ENCODE measurements at regions not wholly inside any gene's neighbourhood (a gene's known extent, or its start where the extent isn't known, plus 50 kb on each side); places are given as distances from the start of the nearest gene placed in this dataset.

DNA sequence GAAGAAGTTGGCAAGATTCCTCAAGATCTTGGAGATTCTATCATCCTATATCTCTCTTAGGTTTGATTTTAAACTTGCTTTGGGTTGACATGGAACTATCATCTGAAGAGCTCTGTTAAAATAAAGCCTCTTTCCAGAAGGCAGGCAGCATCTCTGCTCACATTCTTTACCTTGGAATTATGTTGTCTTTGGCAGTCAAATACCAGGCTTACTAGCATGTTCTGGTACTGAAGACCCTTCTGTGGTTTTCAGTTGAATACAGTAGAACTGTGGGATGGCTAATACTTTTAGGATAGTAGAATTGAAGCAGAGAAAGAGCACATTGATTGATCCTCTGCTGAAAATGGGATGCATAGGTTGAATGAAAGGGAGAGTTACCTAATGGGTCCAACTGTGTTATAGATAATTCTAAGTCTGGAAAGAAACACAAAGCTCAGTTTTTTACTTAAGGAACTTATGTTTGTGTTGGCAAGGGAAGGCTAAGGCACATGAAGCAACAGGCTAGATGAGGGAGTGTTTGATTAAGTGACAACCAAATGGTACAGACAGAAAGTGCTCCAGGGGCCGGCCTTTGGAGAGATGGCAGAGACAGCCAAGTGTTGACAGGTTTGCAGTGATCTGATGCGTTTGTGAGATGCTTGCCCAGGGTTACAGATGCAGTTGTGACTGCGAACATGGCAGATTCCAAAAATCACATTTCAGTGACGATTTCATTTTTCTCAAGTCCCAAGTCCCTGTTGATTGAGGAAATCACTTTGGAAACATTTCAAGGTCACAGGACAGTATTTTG, 397.9 kb downstream of the MEIS1 start:
- Histone ChIP-seq H4K20me1 (ENCODE audit: control insufficient read depth, insufficient read depth, low read length, poor library complexity, severe bottlenecking) (no peaks in the 10 kb centered on the region), H2AFZ (ENCODE audit: insufficient read depth, low read depth, low read length, poor library complexity, severe bottlenecking) (no peak overlapping the region), H3K79me2 (ENCODE audit: control insufficient read depth, insufficient read depth, low read length) (no peaks in the 10 kb centered on the region), H3K4me1 (ENCODE audit: control insufficient read depth in 2 of 2, insufficient read depth in 2 of 2, low read length in 2 of 2) (no peaks in the 10 kb centered on the region), H3K4me3 (ENCODE audit: control extremely low read depth in 1 of 5, extremely low read depth in 1 of 5, insufficient read depth in 1 of 5, low read depth in 2 of 5, low read length in 4 of 5) (no peak overlapping the region), H3K9ac (ENCODE audit: low read length) (no peak overlapping the region), H3K9me3 (ENCODE audit: control extremely low read depth in 1 of 3, control insufficient read depth in 2 of 3, insufficient read depth in 1 of 3, low read length in 2 of 3) (no peaks in the 10 kb centered on the region), H3K36me3 (replicated peaks in 1 of 2; ENCODE audit: control extremely low read depth in 1 of 2, control insufficient read depth in 1 of 2, extremely low read depth in 1 of 2, insufficient read depth in 2 of 2, low read length in 1 of 2) (no peaks in the 10 kb centered on the region), H3K27me3 (replicated peaks in 1 of 4; ENCODE audit: control extremely low read depth in 1 of 4, control insufficient read depth in 3 of 4, insufficient read depth in 4 of 4, low read length in 3 of 4) (no peaks in the 10 kb centered on the region), H3K4me2 (replicated peaks; ENCODE audit: low read depth, low read length, poor library complexity, severe bottlenecking) (no peak overlapping the region), H3K27ac (ENCODE audit: low read length in 2 of 2) (no peak overlapping the region)
- ChIA-PET POLR2A (no interaction called here), CTCF (no interaction called here)
- TF ChIP-seq EZH2 (IDR thresholded peaks at IDR 0.05; ENCODE audit: borderline replicate concordance, insufficient read depth, low read depth, low read length, poor library complexity, severe bottlenecking) (no peak), CTCF (IDR thresholded peaks at IDR 0.05) (no peak)
- no peak for ATAC-seq (ENCODE audit: low read depth)
- Mint-ChIP-seq H3K4me1 (no peaks in the 10 kb centered on the region), H3K27me3 (no peaks in the 10 kb centered on the region), H3K9me3 (ENCODE audit: insufficient read depth) (no peaks in the 10 kb centered on the region), H3K4me3 (no peak overlapping the region), H3K27ac (no peak overlapping the region)
- intact Hi-C loops (cut with micrococcal nuclease), result no loop called here
- WGBS (ENCODE audit: insufficient coverage), result 100% methylated on average over 3 of the region's 4 CpGs
- DNase-seq, result no peak

- ATAC-seq (ENCODE audit: low read depth), result no peak
- ChIA-PET POLR2A (no interaction called here), CTCF (no interaction called here)
- Histone ChIP-seq H3K4me3 (ENCODE audit: control extremely low read depth in 1 of 5, extremely low read depth in 1 of 5, insufficient read depth in 1 of 5, low read depth in 2 of 5, low read length in 4 of 5) (no peak overlapping the region), H3K9ac (ENCODE audit: low read length) (no peak overlapping the region), H4K20me1 (ENCODE audit: control insufficient read depth, insufficient read depth, low read length, poor library complexity, severe bottlenecking) (no peaks in the 10 kb centered on the region), H3K9me3 (ENCODE audit: control extremely low read depth in 1 of 3, control insufficient read depth in 2 of 3, insufficient read depth in 1 of 3, low read length in 2 of 3) (no peaks in the 10 kb centered on the region), H3K79me2 (ENCODE audit: control insufficient read depth, insufficient read depth, low read length) (no peaks in the 10 kb centered on the region), H2AFZ (ENCODE audit: insufficient read depth, low read depth, low read length, poor library complexity, severe bottlenecking) (no peak overlapping the region), H3K27ac (ENCODE audit: low read length in 2 of 2) (no peak overlapping the region), H3K4me2 (replicated peaks; ENCODE audit: low read depth, low read length, poor library complexity, severe bottlenecking) (no peak overlapping the region), H3K4me1 (ENCODE audit: control insufficient read depth in 2 of 2, insufficient read depth in 2 of 2, low read length in 2 of 2) (no peaks in the 10 kb centered on the region), H3K27me3 (replicated peaks in 1 of 4; ENCODE audit: control extremely low read depth in 1 of 4, control insufficient read depth in 3 of 4, insufficient read depth in 4 of 4, low read length in 3 of 4) (no peaks in the 10 kb centered on the region), H3K36me3 (replicated peaks in 1 of 2; ENCODE audit: control extremely low read depth in 1 of 2, control insufficient read depth in 1 of 2, extremely low read depth in 1 of 2, insufficient read depth in 2 of 2, low read length in 1 of 2) (no peaks in the 10 kb centered on the region)
- Mint-ChIP-seq H3K27me3 (no peaks in the 10 kb centered on the region), H3K27ac (no peak overlapping the region), H3K4me1 (no peaks in the 10 kb centered on the region), H3K4me3 (no peak overlapping the region), H3K9me3 (ENCODE audit: insufficient read depth) (no peaks in the 10 kb centered on the region)
- no peak for DNase-seq
- TF ChIP-seq CTCF (IDR thresholded peaks at IDR 0.05), result no peak
- TF ChIP-seq EZH2 (IDR thresholded peaks at IDR 0.05; ENCODE audit: borderline replicate concordance, insufficient read depth, low read depth, low read length, poor library complexity, severe bottlenecking), result no peak
- 100% methylated on average over 1 of the region's 4 CpGs for WGBS (ENCODE audit: insufficient coverage)
- intact Hi-C loops (cut with micrococcal nuclease), result no loop called here
Measured at GRCh38 chr2:66834859-66835258, 399.9 kb downstream of the MEIS1 start.
